ENCODE measurements at regions not wholly inside any gene's neighbourhood (a gene's known extent, or its start where the extent isn't known, plus 50 kb on each side); places are given as distances from the start of the nearest gene placed in this dataset.
"Not testable (repeated sequence)": the region's sequence is repeated elsewhere in the genome, so short reads cannot be mapped to it uniquely, and the experiment has no call there.

- Mint-ChIP-seq H3K9me3 (ENCODE audit: unreplicated experiment) (no peaks in the 10 kb centered on the region), H3K36me3 (ENCODE audit: insufficient read depth, unreplicated experiment) (no peaks in the 10 kb centered on the region), H3K4me1 (ENCODE audit: low read depth, unreplicated experiment) (no peaks in the 10 kb centered on the region), H3K27me3 (ENCODE audit: insufficient read depth, unreplicated experiment) (peaks cover 7% of the 10 kb centered on the region), H3K4me3 (ENCODE audit: unreplicated experiment) (no peak overlapping the region), H3K27ac (ENCODE audit: unreplicated experiment) (no peak overlapping the region)
- DNase-seq = no peak
- H3K9me3 ChIP-seq = no peaks in the 10 kb centered on the region
- intact Hi-C loops (cut with micrococcal nuclease; ENCODE audit: unreplicated experiment) = no loop called here
- no peak overlapping the region for H3K4me3 ChIP-seq (ENCODE audit: low read depth, low read length)
- TF ChIP-seq, protein P1, sequence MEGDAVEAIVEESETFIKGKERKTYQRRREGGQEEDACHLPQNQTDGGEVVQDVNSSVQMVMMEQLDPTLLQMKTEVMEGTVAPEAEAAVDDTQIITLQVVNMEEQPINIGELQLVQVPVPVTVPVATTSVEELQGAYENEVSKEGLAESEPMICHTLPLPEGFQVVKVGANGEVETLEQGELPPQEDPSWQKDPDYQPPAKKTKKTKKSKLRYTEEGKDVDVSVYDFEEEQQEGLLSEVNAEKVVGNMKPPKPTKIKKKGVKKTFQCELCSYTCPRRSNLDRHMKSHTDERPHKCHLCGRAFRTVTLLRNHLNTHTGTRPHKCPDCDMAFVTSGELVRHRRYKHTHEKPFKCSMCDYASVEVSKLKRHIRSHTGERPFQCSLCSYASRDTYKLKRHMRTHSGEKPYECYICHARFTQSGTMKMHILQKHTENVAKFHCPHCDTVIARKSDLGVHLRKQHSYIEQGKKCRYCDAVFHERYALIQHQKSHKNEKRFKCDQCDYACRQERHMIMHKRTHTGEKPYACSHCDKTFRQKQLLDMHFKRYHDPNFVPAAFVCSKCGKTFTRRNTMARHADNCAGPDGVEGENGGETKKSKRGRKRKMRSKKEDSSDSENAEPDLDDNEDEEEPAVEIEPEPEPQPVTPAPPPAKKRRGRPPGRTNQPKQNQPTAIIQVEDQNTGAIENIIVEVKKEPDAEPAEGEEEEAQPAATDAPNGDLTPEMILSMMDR (IDR thresholded peaks at IDR 0.05; ENCODE audit: insufficient read depth in 1 of 2, low read depth in 1 of 2, low read length in 1 of 2, severe bottlenecking in 1 of 2, unreplicated experiment in 1 of 2) = no peak
- H3K36me3 ChIP-seq (ENCODE audit: control insufficient read depth, insufficient read depth, low read length) = no peaks in the 10 kb centered on the region
- H3K4me1 ChIP-seq = no peaks in the 10 kb centered on the region
- POLR2A ChIA-PET = no interaction called here
- no TSS peak for BruUV-seq (replicated peaks)
- no peaks in the 10 kb centered on the region; the same call in 1 of the 2 replicates for H3K27me3 ChIP-seq (replicated peaks; ENCODE audit: control insufficient read depth, insufficient read depth, low read length)
- CTCF ChIA-PET = no interaction called here
Measured at GRCh38 chr3:132981719-132982118, 56.5 kb upstream of the TMEM108 start.

DNA sequence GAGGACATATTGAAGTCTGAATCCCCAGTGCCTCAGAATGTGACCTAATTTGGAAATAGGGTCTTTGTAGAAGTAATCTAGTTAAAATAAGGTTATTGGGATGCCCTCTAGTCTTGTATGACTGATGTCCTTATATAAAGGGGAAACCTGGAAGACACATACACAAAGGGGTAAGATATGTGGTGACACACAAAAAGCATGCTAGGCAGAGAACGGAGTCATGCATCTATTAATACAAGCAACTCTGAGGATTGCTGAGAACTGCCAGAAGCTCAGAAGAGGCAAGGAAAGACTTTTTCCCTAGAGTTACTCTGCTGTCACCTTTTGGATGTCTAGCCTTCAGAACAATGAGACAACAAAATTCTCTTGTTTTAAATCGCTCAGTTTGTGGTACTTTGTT is 58.1 kb upstream of the TMEM108 start:
- POLR2A ChIA-PET = no interaction called here

GRCh38 chr3:132979606-132980005 is 58.6 kb upstream of the TMEM108 start:
- intact Hi-C loops (cut with micrococcal nuclease; ENCODE audit: unreplicated experiment) = no loop called here
- ChIA-PET CTCF (no interaction called here), POLR2A (no interaction called here)
- no TSS peak for BruUV-seq (replicated peaks)
- Histone ChIP-seq H3K4me1 (no peaks in the 10 kb centered on the region), H3K36me3 (ENCODE audit: control insufficient read depth, insufficient read depth, low read length) (no peaks in the 10 kb centered on the region), H3K27me3 (replicated peaks; ENCODE audit: control insufficient read depth, insufficient read depth, low read length) (no peaks in the 10 kb centered on the region), H3K4me3 (ENCODE audit: low read depth, low read length) (no peak overlapping the region), H3K9me3 (no peaks in the 10 kb centered on the region)
- no peak overlapping the region for H3K4me3 Mint-ChIP-seq (ENCODE audit: unreplicated experiment)
- H3K36me3 Mint-ChIP-seq (ENCODE audit: insufficient read depth, unreplicated experiment) = no peaks in the 10 kb centered on the region
- H3K4me1 Mint-ChIP-seq (ENCODE audit: low read depth, unreplicated experiment) = no peaks in the 10 kb centered on the region
- TF ChIP-seq, protein P1 (IDR thresholded peaks at IDR 0.05; ENCODE audit: insufficient read depth in 1 of 2, low read depth in 1 of 2, low read length in 1 of 2, severe bottlenecking in 1 of 2, unreplicated experiment in 1 of 2) = no peak
- no peak for DNase-seq
- H3K9me3 Mint-ChIP-seq (ENCODE audit: unreplicated experiment) = no peaks in the 10 kb centered on the region
- H3K27me3 Mint-ChIP-seq (ENCODE audit: insufficient read depth, unreplicated experiment) = peaks cover 4% of the 10 kb centered on the region
- no peak overlapping the region for H3K27ac Mint-ChIP-seq (ENCODE audit: unreplicated experiment)

More for the DNA sequence above, 58.1 kb upstream of the TMEM108 start:
- Histone ChIP-seq H3K9me3 (no peaks in the 10 kb centered on the region), H3K36me3 (ENCODE audit: control insufficient read depth, insufficient read depth, low read length) (no peaks in the 10 kb centered on the region), H3K27me3 (replicated peaks; ENCODE audit: control insufficient read depth, insufficient read depth, low read length) (no peaks in the 10 kb centered on the region), H3K4me1 (no peaks in the 10 kb centered on the region), H3K4me3 (ENCODE audit: low read depth, low read length) (no peak overlapping the region)
- H3K4me3 Mint-ChIP-seq (ENCODE audit: unreplicated experiment) = no peak overlapping the region
- no peaks in the 10 kb centered on the region for H3K9me3 Mint-ChIP-seq (ENCODE audit: unreplicated experiment)
- H3K4me1 Mint-ChIP-seq (ENCODE audit: low read depth, unreplicated experiment) = no peaks in the 10 kb centered on the region
- no peak for DNase-seq
- H3K27ac Mint-ChIP-seq (ENCODE audit: unreplicated experiment) = no peak overlapping the region
- H3K27me3 Mint-ChIP-seq (ENCODE audit: insufficient read depth, unreplicated experiment) = peaks cover 4% of the 10 kb centered on the region
- no peaks in the 10 kb centered on the region for H3K36me3 Mint-ChIP-seq (ENCODE audit: insufficient read depth, unreplicated experiment)
- BruUV-seq (replicated peaks) = no TSS peak
- intact Hi-C loops (cut with micrococcal nuclease; ENCODE audit: unreplicated experiment) = no loop called here
- TF ChIP-seq, protein P1 (IDR thresholded peaks at IDR 0.05; ENCODE audit: insufficient read depth in 1 of 2, low read depth in 1 of 2, low read length in 1 of 2, severe bottlenecking in 1 of 2, unreplicated experiment in 1 of 2) = no peak
- CTCF ChIA-PET = no interaction called here

- POLR2A ChIA-PET; H3K4me1 ChIP-seq; H3K36me3 ChIP-seq (ENCODE audit: control insufficient read depth, insufficient read depth, low read length); H3K4me3 Mint-ChIP-seq (ENCODE audit: unreplicated experiment); H3K27ac Mint-ChIP-seq (ENCODE audit: unreplicated experiment); H3K36me3 Mint-ChIP-seq (ENCODE audit: insufficient read depth, unreplicated experiment); DNase-seq; H3K9me3 ChIP-seq; H3K27me3 Mint-ChIP-seq (ENCODE audit: insufficient read depth, unreplicated experiment); H3K4me3 ChIP-seq (ENCODE audit: low read depth, low read length); H3K9me3 Mint-ChIP-seq (ENCODE audit: unreplicated experiment); H3K4me1 Mint-ChIP-seq (ENCODE audit: low read depth, unreplicated experiment); intact Hi-C loops (cut with micrococcal nuclease; ENCODE audit: unreplicated experiment); H3K27me3 ChIP-seq (replicated peaks; ENCODE audit: control insufficient read depth, insufficient read depth, low read length); BruUV-seq (replicated peaks): not testable (repeated sequence)
- CTCF ChIA-PET = interaction anchor here (1.0 kb wide), 1 partner anchor 248 kb away, joined by 4 read pairs; no protein-coding TSS in a partner anchor
Measured at GRCh38 chr3:132978946-132979345, 59.2 kb upstream of the TMEM108 start.

All from Caco-2 (cell line).